ENCODE measurements at regions not wholly inside any gene's neighbourhood (a gene's known extent, or its start where the extent isn't known, plus 50 kb on each side); places are given as distances from the start of the nearest gene placed in this dataset.
"Not testable (repeated sequence)": the region's sequence is repeated elsewhere in the genome, so short reads cannot be mapped to it uniquely, and the experiment has no call there.

DNA sequence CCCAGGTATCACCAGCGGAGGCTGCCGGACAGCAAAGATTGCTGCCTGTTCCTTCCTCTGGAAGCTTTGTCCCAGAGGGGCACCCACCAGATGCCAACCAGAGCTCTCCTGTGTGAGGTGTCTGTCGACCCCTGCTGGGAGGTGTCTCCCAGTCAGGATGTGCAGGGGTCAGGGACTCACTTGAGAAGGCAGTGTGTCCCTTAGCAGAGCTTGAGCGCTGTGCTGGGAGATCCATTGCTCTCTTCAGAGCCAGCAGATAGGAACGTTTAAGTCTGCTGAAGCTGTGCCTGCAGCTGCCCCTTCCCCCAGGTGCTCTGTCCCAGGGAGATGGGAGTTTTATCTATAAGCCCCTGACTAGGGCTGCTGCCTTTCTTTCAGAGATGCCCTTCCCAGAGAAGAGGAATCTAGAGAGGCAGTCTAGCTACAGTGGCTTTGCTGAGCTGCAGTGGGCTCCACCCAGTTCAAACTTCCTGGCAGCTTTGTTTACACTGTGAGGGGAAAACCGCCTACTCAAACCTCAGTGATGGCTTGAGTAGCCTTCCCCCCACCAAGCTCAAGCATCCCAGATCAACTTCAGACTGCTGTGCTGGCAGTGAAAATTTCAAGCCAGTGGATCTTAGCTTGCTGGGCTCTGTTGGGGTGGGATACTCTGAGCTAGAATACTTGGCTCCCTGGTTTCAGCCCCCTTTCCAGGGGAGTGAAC, 253.7 kb downstream of the SPATA31A6 start:
- not testable (repeated sequence) for DNase-seq

- not testable (repeated sequence) for DNase-seq
Measured at GRCh38 chr9:42442680-42443079, 259.2 kb downstream of the SPATA31A6 start.

GRCh38 chr9:42443414-42443813, 260.0 kb downstream of the SPATA31A6 start:
- not testable (repeated sequence) for DNase-seq

GRCh38 chr9:42461436-42461835, 278.0 kb downstream of the SPATA31A6 start:
- not testable (repeated sequence) for DNase-seq

GRCh38 chr9:42461863-42462262, 278.4 kb downstream of the SPATA31A6 start:
- not testable (repeated sequence) for DNase-seq

DNA sequence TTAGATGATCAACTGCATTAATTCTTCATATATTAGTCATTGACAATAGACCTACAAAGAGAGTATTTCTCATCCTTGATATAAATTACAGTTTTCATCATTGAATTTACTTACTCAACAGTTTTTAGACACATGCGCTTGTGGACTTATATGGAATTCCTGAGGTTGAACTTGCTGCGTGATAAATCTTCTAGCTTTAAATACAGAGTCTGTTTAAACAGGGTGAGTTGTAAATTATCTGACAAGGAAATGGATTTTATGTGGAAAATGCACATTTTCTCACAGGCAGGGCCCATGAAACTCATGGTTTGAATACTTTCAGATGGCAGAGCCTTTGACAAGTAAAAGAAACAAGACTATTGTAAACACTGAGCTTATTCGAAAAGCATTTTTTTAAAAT, 280.5 kb downstream of the SPATA31A6 start:
- not testable (repeated sequence) for DNase-seq

GRCh38 chr9:42470577-42470976, 287.1 kb downstream of the SPATA31A6 start:
- not testable (repeated sequence) for DNase-seq

- DNase-seq = not testable (repeated sequence)
Measured at GRCh38 chr9:42490989-42491388, 307.5 kb downstream of the SPATA31A6 start.

DNA sequence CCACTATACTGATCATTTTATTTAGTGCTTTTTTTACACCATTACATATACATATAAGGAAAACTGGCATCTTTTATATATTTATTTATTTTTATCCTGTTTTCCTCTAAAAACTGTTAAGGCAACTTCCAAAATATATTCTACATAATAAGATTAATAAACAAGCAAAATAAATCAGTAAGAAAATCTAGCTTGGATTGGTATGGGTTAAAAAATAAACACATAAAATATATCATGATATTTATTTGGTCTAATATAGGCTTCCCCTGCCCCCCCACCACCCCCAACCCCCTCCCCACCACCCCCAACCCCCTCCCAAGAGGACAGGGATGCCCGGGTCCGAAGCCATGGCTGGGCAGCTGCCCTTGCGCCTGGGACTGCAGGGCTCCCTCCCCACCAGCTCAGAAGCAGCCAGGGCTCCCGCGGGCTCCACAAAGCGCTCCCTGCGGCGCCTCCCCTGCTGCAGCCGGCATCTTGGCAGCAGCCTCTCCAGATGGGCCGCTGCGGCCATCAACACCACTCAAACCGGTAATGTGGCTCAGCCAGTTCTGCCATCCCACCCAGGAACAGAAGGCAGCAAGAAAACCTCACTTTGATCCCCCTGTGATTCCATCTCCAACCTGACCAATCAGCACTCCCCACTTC, 319.3 kb downstream of the SPATA31A6 start:
- DNase-seq = not testable (repeated sequence)

DNA sequence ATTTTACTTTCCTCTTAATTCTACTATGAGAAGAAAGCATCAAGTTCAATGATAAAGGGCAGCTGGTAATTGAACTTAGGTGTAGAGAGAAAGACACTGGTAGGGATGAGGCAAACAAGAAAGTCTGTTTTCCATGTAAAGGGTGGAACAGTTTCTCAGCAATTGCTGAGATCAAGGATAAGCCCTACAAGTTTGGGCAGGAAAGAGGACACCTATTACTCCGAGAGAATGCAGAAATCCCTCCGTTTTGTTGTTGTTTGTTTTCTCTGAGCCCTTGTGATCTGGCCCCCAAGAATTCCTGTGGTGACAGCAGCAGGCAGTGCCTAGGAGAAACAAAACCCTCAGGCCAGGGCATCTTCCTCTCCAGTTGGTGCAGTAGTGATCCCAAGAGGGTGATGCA, 324.7 kb downstream of the SPATA31A6 start:
- not testable (repeated sequence) for DNase-seq

GRCh38 chr9:42513535-42513934, 330.1 kb downstream of the SPATA31A6 start:
- not testable (repeated sequence) for DNase-seq

DNA sequence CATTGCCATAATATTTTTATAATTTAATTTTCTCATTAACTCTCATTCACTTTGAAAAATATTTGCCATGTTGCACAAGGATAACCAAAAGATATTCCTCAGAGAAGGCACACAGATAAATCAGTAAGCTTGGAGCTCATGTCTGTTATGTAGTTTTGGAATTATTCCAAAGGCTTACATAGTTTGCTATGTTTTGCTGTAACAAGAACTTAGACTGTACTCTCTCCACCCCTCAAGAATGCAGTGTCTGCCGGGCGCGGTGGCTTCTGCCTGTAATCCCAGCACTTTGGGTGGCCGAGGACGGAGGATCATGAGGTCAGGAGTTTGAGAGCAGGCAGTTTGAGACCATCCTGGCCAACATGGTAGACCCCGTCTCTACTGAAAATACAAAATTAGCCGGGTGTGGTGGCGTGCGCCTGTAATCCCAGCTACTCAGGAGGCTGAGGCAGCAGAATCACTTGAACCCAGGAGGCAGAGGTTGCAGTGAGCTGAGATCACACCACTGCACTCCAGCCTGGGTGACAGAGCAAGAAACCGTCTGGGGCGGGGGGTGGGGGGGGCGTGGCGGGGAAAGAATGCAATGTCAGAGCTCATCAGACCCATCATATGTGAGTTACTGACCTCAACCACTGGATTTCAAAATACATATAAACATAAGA, 351.0 kb downstream of the SPATA31A6 start:
- DNase-seq = not testable (repeated sequence)

GRCh38 chr9:42534984-42535325, 351.5 kb downstream of the SPATA31A6 start:
- DNase-seq = peak; percentile 12 to 36

- not testable (repeated sequence) for DNase-seq
Measured at GRCh38 chr9:42550789-42551357, 367.4 kb downstream of the SPATA31A6 start.

DNA sequence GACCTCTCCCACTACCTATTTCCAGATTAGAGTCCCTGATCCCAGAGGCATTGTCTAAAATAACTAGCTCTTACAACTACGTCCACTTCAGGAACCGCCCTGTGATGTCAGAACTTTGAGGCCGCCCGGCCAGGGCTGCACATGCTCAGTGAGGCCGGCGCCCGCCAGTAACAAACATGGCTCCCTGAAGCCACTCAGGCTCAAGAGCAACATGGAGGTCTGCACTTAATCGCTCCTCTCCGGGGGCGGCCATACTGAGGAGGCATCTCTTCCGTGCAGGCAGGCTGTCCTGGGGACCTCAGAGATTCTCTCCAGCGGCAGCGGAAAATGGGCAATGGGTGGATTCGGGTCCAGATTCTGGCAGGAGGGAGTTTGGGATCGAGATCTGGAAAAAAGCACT, 385.1 kb downstream of the SPATA31A6 start:
- not testable (repeated sequence) for DNase-seq

GRCh38 chr9:42568942-42569556, 385.6 kb downstream of the SPATA31A6 start:
- peak; percentile 5 to 14 for DNase-seq

- not testable (repeated sequence) for DNase-seq
Measured at GRCh38 chr9:42577851-42578250, 394.4 kb downstream of the SPATA31A6 start.
